Esophagus squamous epithelium (tissue), 4 donors: ENCODE measurements at regions not wholly inside any gene's neighbourhood (a gene's known extent, or its start where the extent isn't known, plus 50 kb on each side); places are given as distances from the start of the nearest gene placed in this dataset.

Experiments
- POLR2A ChIP-seq, 4 donors: fragments of 450-650 bp; IDR thresholded peaks; one replicate each; pipeline ENCODE4 v1.6.1; 2017; ENCODE audit warnings: antibody characterized with exemption in 4 of 4, mild to moderate bottlenecking in 4 of 4, moderate library complexity in 3 of 4
- TF ChIP-seq, protein P1 (sequence below), 6 experiments: fragments of 450-650 bp in 4 of 6; fragments of 200-600 bp in 2 of 6; sonication (generic) in 2 of 6; IDR thresholded peaks; one replicate each; pipeline ENCODE4 v1.5.1; 2016 to 2019; ENCODE audit warnings: antibody characterized with exemption in 6 of 6, mild to moderate bottlenecking in 4 of 6, moderate library complexity in 4 of 6

DNA sequence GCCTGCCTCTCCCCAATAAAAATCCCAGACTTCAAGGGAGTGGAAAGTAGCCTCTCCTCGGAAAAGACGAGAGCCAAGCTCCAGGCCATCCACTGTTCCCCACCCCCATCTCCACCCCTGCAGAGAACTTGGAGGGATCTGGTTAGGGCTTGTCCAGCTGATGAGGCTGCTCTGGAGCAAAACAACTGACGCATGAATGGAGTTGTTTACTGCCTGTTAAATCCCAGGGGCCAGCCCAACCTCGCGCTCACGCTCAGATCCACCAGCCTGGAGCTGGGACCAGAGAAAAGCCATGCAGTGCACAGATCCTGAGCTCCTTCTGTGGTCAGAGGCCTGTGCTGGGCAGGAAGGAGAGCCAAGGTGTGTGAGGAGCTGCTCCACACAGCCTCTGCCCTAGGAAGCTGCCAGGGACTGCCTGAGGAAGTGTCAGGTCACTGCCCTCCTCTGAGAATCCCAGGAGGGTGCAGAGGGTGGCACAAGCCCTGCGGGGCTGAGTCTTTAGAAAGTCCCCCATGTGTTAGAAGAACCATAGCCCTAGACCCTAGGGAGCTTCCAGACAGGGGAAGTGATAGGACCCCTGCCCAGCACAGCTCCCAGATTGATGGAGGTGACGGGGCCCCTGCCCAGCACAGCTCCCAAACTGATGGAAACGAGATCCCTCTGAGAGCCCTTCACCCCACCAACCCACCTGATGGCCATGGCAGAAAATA lies 109.0 kb upstream of the IPO9 start:
- peak in 2 of 4 donors; percentile 22 to 41 for TF ChIP-seq POLR2A (IDR thresholded peaks at IDR 0.05)
- TF ChIP-seq, protein P1, sequence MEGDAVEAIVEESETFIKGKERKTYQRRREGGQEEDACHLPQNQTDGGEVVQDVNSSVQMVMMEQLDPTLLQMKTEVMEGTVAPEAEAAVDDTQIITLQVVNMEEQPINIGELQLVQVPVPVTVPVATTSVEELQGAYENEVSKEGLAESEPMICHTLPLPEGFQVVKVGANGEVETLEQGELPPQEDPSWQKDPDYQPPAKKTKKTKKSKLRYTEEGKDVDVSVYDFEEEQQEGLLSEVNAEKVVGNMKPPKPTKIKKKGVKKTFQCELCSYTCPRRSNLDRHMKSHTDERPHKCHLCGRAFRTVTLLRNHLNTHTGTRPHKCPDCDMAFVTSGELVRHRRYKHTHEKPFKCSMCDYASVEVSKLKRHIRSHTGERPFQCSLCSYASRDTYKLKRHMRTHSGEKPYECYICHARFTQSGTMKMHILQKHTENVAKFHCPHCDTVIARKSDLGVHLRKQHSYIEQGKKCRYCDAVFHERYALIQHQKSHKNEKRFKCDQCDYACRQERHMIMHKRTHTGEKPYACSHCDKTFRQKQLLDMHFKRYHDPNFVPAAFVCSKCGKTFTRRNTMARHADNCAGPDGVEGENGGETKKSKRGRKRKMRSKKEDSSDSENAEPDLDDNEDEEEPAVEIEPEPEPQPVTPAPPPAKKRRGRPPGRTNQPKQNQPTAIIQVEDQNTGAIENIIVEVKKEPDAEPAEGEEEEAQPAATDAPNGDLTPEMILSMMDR (IDR thresholded peaks at IDR 0.05) = no peak
